ENCODE measurements at regions not wholly inside any gene's neighbourhood (a gene's known extent, or its start where the extent isn't known, plus 50 kb on each side); places are given as distances from the start of the nearest gene placed in this dataset.

DNA sequence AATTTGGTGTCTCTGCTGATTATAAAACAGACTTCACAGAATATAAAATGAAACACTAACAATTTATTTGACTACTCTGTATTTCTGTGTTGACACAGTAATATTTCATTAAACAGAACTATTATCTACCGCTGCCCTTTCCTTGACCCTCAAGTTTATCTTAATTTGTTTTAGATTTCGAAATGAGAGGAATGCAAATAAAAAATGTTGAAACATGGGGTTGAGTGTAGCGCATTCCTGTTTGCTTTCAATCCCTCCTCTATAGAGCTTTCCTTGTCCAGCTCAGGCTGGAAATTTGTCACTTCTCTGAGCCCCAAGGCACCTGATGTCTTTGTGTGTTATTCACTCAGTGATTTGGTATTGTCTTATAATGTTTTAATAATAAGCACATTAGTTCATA is 550.2 kb downstream of the ZBBX start (continued):
- TF ChIP-seq, protein P1, sequence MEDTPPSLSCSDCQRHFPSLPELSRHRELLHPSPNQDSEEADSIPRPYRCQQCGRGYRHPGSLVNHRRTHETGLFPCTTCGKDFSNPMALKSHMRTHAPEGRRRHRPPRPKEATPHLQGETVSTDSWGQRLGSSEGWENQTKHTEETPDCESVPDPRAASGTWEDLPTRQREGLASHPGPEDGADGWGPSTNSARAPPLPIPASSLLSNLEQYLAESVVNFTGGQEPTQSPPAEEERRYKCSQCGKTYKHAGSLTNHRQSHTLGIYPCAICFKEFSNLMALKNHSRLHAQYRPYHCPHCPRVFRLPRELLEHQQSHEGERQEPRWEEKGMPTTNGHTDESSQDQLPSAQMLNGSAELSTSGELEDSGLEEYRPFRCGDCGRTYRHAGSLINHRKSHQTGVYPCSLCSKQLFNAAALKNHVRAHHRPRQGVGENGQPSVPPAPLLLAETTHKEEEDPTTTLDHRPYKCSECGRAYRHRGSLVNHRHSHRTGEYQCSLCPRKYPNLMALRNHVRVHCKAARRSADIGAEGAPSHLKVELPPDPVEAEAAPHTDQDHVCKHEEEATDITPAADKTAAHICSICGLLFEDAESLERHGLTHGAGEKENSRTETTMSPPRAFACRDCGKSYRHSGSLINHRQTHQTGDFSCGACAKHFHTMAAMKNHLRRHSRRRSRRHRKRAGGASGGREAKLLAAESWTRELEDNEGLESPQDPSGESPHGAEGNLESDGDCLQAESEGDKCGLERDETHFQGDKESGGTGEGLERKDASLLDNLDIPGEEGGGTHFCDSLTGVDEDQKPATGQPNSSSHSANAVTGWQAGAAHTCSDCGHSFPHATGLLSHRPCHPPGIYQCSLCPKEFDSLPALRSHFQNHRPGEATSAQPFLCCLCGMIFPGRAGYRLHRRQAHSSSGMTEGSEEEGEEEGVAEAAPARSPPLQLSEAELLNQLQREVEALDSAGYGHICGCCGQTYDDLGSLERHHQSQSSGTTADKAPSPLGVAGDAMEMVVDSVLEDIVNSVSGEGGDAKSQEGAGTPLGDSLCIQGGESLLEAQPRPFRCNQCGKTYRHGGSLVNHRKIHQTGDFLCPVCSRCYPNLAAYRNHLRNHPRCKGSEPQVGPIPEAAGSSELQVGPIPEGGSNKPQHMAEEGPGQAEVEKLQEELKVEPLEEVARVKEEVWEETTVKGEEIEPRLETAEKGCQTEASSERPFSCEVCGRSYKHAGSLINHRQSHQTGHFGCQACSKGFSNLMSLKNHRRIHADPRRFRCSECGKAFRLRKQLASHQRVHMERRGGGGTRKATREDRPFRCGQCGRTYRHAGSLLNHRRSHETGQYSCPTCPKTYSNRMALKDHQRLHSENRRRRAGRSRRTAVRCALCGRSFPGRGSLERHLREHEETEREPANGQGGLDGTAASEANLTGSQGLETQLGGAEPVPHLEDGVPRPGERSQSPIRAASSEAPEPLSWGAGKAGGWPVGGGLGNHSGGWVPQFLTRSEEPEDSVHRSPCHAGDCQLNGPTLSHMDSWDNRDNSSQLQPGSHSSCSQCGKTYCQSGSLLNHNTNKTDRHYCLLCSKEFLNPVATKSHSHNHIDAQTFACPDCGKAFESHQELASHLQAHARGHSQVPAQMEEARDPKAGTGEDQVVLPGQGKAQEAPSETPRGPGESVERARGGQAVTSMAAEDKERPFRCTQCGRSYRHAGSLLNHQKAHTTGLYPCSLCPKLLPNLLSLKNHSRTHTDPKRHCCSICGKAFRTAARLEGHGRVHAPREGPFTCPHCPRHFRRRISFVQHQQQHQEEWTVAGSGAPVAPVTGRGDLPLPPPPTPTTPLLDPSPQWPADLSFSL (CRISPR knock-in tag; IDR thresholded peaks at IDR 0.05): no peak
- no peak for TF ChIP-seq ZNF432 (CRISPR knock-in tag; IDR thresholded peaks at IDR 0.05; ENCODE audit: borderline replicate concordance)
- TF ChIP-seq RARG (CRISPR knock-in tag; IDR thresholded peaks at IDR 0.05; ENCODE audit: low read depth): no peak
- TF ChIP-seq RFXANK (CRISPR knock-in tag; IDR thresholded peaks at IDR 0.05): 0 out of 2 replicates have a peak, but pooled peaks have one; percentile 47
- no peak for TF ChIP-seq ZNF484 (CRISPR knock-in tag; IDR thresholded peaks at IDR 0.05; ENCODE audit: borderline replicate concordance, low read depth)
- peak; percentile 32; the same call in 1 of the 2 replicates for TF ChIP-seq YEATS2 (CRISPR knock-in tag; IDR thresholded peaks at IDR 0.05; ENCODE audit: borderline replicate concordance)

DNA sequence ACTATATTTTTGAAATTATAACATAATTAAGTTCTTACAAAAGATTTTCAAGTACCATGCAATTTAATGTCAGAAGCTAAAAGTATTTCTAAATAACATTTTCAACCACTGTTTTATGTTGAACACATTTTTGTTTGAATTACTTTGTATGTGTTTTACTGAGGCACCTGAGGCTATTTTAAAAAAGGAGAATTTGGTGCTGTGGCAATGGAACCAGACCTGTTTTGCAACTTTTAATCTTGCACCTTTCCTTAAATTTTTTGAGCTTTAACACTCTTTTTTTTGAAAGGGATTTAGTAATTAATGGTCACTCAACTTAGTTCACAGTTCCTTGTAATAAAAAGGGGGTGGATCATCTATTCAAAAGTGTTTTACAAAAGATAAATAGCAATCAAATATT is 561.6 kb downstream of the ZBBX start:
- Histone ChIP-seq H4K20me1 (ENCODE audit: insufficient read depth, low read length) (no peaks in the 10 kb centered on the region), H3K79me2 (ENCODE audit: insufficient read depth, low read length) (no peaks in the 10 kb centered on the region), H3K27me3 (ENCODE audit: control insufficient read depth in 1 of 2, insufficient read depth in 2 of 2, low read length in 2 of 2) (no peaks in the 10 kb centered on the region), H3K9me3 (ENCODE audit: low read length) (no peaks in the 10 kb centered on the region), H3K4me3 (replicated peaks in 1 of 3; ENCODE audit: insufficient read depth in 1 of 3, low read depth in 2 of 3, low read length in 3 of 3) (no peak overlapping the region), H3K36me3 (replicated peaks in 1 of 2; ENCODE audit: control insufficient read depth in 1 of 2, insufficient read depth in 2 of 2, low read length in 2 of 2) (no peaks in the 10 kb centered on the region), H3K4me1 (ENCODE audit: insufficient read depth, low read length) (no peaks in the 10 kb centered on the region), H2AFZ (ENCODE audit: low read length) (no peak overlapping the region), H3K27ac (ENCODE audit: extremely low read length, insufficient read depth, low read length) (no peak overlapping the region), H3K9ac (ENCODE audit: insufficient read depth, low read depth, low read length) (no peak overlapping the region), H3K4me2 (ENCODE audit: low read depth, low read length) (no peak overlapping the region)
- ChIA-PET POLR2A (no interaction called here), CTCF (ENCODE audit: low intra/inter-chr PET ratio, low total read pairs) (no interaction called here)
- FAIRE-seq (no peak), DNase-seq (ENCODE audit: low spot score) (no peak), ATAC-seq (no peak)
- in situ Hi-C loops (cut with HindIII; ENCODE audit: extremely low pct_ligation_motif_present, low pct_unique_long_range_greater_than_20kb) (no loop called here), intact Hi-C loops (cut with micrococcal nuclease; ENCODE audit: unreplicated experiment) (no loop called here)
- BruUV-seq (replicated peaks): no TSS peak
- TF ChIP-seq, protein P2, sequence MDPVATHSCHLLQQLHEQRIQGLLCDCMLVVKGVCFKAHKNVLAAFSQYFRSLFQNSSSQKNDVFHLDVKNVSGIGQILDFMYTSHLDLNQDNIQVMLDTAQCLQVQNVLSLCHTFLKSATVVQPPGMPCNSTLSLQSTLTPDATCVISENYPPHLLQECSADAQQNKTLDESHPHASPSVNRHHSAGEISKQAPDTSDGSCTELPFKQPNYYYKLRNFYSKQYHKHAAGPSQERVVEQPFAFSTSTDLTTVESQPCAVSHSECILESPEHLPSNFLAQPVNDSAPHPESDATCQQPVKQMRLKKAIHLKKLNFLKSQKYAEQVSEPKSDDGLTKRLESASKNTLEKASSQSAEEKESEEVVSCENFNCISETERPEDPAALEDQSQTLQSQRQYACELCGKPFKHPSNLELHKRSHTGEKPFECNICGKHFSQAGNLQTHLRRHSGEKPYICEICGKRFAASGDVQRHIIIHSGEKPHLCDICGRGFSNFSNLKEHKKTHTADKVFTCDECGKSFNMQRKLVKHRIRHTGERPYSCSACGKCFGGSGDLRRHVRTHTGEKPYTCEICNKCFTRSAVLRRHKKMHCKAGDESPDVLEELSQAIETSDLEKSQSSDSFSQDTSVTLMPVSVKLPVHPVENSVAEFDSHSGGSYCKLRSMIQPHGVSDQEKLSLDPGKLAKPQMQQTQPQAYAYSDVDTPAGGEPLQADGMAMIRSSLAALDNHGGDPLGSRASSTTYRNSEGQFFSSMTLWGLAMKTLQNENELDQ (CRISPR knock-in tag; IDR thresholded peaks at IDR 0.05; ENCODE audit: borderline replicate concordance): no peak
- TF ChIP-seq PRPF4 (IDR thresholded peaks at IDR 0.05; ENCODE audit: low read depth, low read length, poor library complexity, severe bottlenecking) (no peak), SAP130 (CRISPR knock-in tag; IDR thresholded peaks at IDR 0.05; ENCODE audit: low read depth) (no peak), ZNF850 (CRISPR knock-in tag; conservative IDR thresholded peaks at IDR 0.05) (no peak), SMYD3 (CRISPR knock-in tag; IDR thresholded peaks at IDR 0.05) (no peak), PCBP1 (IDR thresholded peaks at IDR 0.05; ENCODE audit: borderline replicate concordance, low read depth, low read length) (no peak), SIX1 (CRISPR knock-in tag; IDR thresholded peaks at IDR 0.05; ENCODE audit: borderline replicate concordance) (no peak), HNF4A (CRISPR knock-in tag; IDR thresholded peaks at IDR 0.05) (no peak), PITX1 (CRISPR knock-in tag; IDR thresholded peaks at IDR 0.05) (no peak)

Measured in HepG2 (cell line).